SK-N-SH (cell line): ENCODE measurements at regions not wholly inside any gene's neighbourhood (a gene's known extent, or its start where the extent isn't known, plus 50 kb on each side); places are given as distances from the start of the nearest gene placed in this dataset.

ENCODE experiments used
- CTCF ChIA-PET: fragments of 300-600, 350-600 bp; formaldehyde crosslinking; extraction: SDS; loops from one replicate; lab custom pipeline; 2021; lab: Yijun Ruan, JAX
- POLR2A ChIA-PET: fragments of 350-600 bp; sonication (Branson Sonifier 250); formaldehyde crosslinking; extraction: SDS; loops from one replicate; lab custom pipeline; 2020; ENCODE audit warnings: antibody characterized with exemption, inconsistent platforms; lab: Yijun Ruan, JAX
- DNase-seq: peaks from one replicate; pipeline ENCODE4 v3.0.0; 2012
- H2AFZ ChIP-seq: fragments of 200-600 bp; sonication (generic); 2 replicates; pipeline ENCODE4 v1.8.1; 2016; ENCODE audit warnings: antibody characterized with exemption, mild to moderate bottlenecking, low read depth
- H3F3A ChIP-seq: fragments of 200-600 bp; sonication (generic); replicated peaks from 2 replicates; pipeline ENCODE3; 2016; ENCODE audit warnings: antibody characterized with exemption, mild to moderate bottlenecking; ENCODE audit not compliant: insufficient read depth
- H3K27ac ChIP-seq, 2 experiments: fragments of 200-500 bp in 1 of 2; fragments of 200-600 bp in 1 of 2; sonication (Bioruptor generic) in 1 of 2; sonication (generic), shearing (Covaris generic) in 1 of 2; 2 replicates each; pipeline versions ENCODE4 v1.5.1 to v1.6.1; 2014 to 2016; ENCODE audit warnings: low read depth in 2 of 2, inconsistent platforms in 1 of 2, low read length in 1 of 2, mild to moderate bottlenecking in 1 of 2, mixed read lengths in 1 of 2
- H3K27me3 ChIP-seq: fragments of 200-600 bp; sonication (generic), shearing (Covaris generic); 2 replicates; pipeline ENCODE4 v1.6.1; 2016; ENCODE audit warnings: mixed run types; ENCODE audit not compliant: insufficient read depth
- H3K36me3 ChIP-seq, 2 experiments: fragments of 200-500 bp in 1 of 2; fragments of 200-600 bp in 1 of 2; sonication (Bioruptor generic) in 1 of 2; sonication (generic) in 1 of 2; replicated peaks in 1 of 2; 2 replicates each; pipeline versions ENCODE3 to v1.5.1; 2014 to 2016; ENCODE audit warnings: low read length in 1 of 2, mild to moderate bottlenecking in 1 of 2; ENCODE audit not compliant: insufficient read depth in 2 of 2, control insufficient read depth in 1 of 2
- H3K4me1 ChIP-seq, 2 experiments: fragments of 200-500 bp in 1 of 2; fragments of 200-600 bp in 1 of 2; sonication (Bioruptor generic) in 1 of 2; sonication (generic), shearing (Covaris generic) in 1 of 2; 2 replicates each; pipeline versions ENCODE4 v1.5.1 to v1.6.1; 2014 to 2016; ENCODE audit warnings: low read depth in 1 of 2, low read length in 1 of 2, mixed run types in 1 of 2; ENCODE audit not compliant: insufficient read depth in 2 of 2, control insufficient read depth in 1 of 2
- H3K4me2 ChIP-seq: fragments of 200-600 bp; sonication (generic), shearing (Covaris generic); 2 replicates; pipeline ENCODE4 v1.6.1; 2017; ENCODE audit warnings: mixed run types
- H3K4me3 ChIP-seq, 2 experiments: fragments of 200-500 bp in 1 of 2; fragments of 200-600 bp in 1 of 2; sonication (Bioruptor generic) in 1 of 2; sonication (generic), shearing (Covaris generic) in 1 of 2; 2 replicates each; pipeline versions ENCODE4 v1.5.1 to v1.8.1; 2014 to 2016; ENCODE audit warnings: low read depth in 2 of 2, inconsistent platforms in 1 of 2, low read length in 1 of 2, mild to moderate bottlenecking in 1 of 2, mixed read lengths in 1 of 2, moderate library complexity in 1 of 2
- H3K79me2 ChIP-seq: fragments of 200-600 bp; sonication (generic); 2 replicates; pipeline ENCODE4 v1.8.1; 2017; ENCODE audit warnings: mild to moderate bottlenecking; ENCODE audit not compliant: insufficient read depth
- H3K9ac ChIP-seq: fragments of 200-600 bp; sonication (generic); 2 replicates; pipeline ENCODE4 v1.6.1; 2017; ENCODE audit warnings: mixed run types
- H3K9me2 ChIP-seq: fragments of 200-600 bp; sonication (generic); 2 replicates; pipeline ENCODE4 v1.6.1; 2017; ENCODE audit warnings: mixed run types
- H3K9me3 ChIP-seq: fragments of 200-600 bp; sonication (generic); 2 replicates; pipeline ENCODE4 v1.6.1; 2017; ENCODE audit warnings: mixed run types, mild to moderate bottlenecking, moderate library complexity
- H4K20me1 ChIP-seq: fragments of 200-600 bp; sonication (generic); 2 replicates; pipeline ENCODE4 v1.6.1; 2017; ENCODE audit warnings: mild to moderate bottlenecking, mixed run types; ENCODE audit not compliant: insufficient read depth
- CHD2 ChIP-seq: fragments of 150-350 bp; IDR thresholded peaks from 2 replicates; pipeline ENCODE4 v1.6.1; 2018; ENCODE audit warnings: low read length; ENCODE audit not compliant: partially characterized antibody
- ELF1 ChIP-seq: IDR thresholded peaks from 2 replicates; pipeline ENCODE4 v1.4.0; 2012
- EZH2phosphoT487 ChIP-seq: fragments of 200-600 bp; sonication (generic); IDR thresholded peaks from 2 replicates; pipeline ENCODE4 v1.6.1; 2017; ENCODE audit warnings: low read depth, mixed run types, mild to moderate bottlenecking, antibody characterized with exemption, moderate library complexity, borderline replicate concordance
- FOSL2 ChIP-seq: IDR thresholded peaks from 2 replicates; pipeline ENCODE4 v1.4.0; 2012; ENCODE audit warnings: low read depth, mild to moderate bottlenecking, moderate library complexity, borderline replicate concordance
- FOXJ3 ChIP-seq: sonication (generic); formaldehyde crosslinking; IDR thresholded peaks from 2 replicates; pipeline ENCODE4 v1.5.1; 2020; ENCODE audit warnings: mild to moderate bottlenecking, missing genetic modification reagents
- FOXM1 ChIP-seq: IDR thresholded peaks from 2 replicates; pipeline ENCODE4 v1.4.0; 2012; ENCODE audit warnings: low read depth, mild to moderate bottlenecking
- GATA2 ChIP-seq: sonication (generic); formaldehyde crosslinking; IDR thresholded peaks from 2 replicates; pipeline ENCODE4 v1.5.0; 2020; ENCODE audit warnings: mild to moderate bottlenecking, missing genetic modification reagents
- JUND ChIP-seq: IDR thresholded peaks from 2 replicates; pipeline ENCODE4 v1.4.0; 2012
- MAX ChIP-seq: IDR thresholded peaks from 2 replicates; pipeline ENCODE4 v1.4.0; 2012; ENCODE audit warnings: low read depth
- MEF2A ChIP-seq: IDR thresholded peaks from 2 replicates; pipeline ENCODE4 v1.4.0; 2012; ENCODE audit warnings: low read depth, borderline replicate concordance
- PBX3 ChIP-seq: IDR thresholded peaks from 2 replicates; pipeline ENCODE4; 2012
- POLR2AphosphoS5 ChIP-seq: IDR thresholded peaks from 2 replicates; pipeline ENCODE4 v1.6.1; 2012; ENCODE audit warnings: low read depth, low read length
- RCOR1 ChIP-seq: fragments of 150-350 bp; IDR thresholded peaks from 2 replicates; pipeline ENCODE4 v1.6.1; 2017; ENCODE audit warnings: antibody characterized with exemption, low read length
- SMC3 ChIP-seq: IDR thresholded peaks from 2 replicates; pipeline ENCODE4 v1.6.1; 2012; ENCODE audit warnings: low read depth, low read length, improper control_type of control experiment
- TCF12 ChIP-seq: IDR thresholded peaks from 2 replicates; pipeline ENCODE4 v1.4.0; 2012
- TEAD4 ChIP-seq: IDR thresholded peaks from 2 replicates; pipeline ENCODE4 v1.4.0; 2012; ENCODE audit warnings: mild to moderate bottlenecking, borderline replicate concordance; ENCODE audit not compliant: insufficient read depth
- USF2 ChIP-seq: fragments of 150-350 bp; IDR thresholded peaks from 2 replicates; pipeline ENCODE4 v1.6.1; 2017; ENCODE audit warnings: antibody characterized with exemption, low read length, low read depth, borderline replicate concordance
- YY1 ChIP-seq: IDR thresholded peaks from 2 replicates; pipeline ENCODE4 v1.4.0; 2012; ENCODE audit warnings: low read depth, mild to moderate bottlenecking
- ZBTB33 ChIP-seq: IDR thresholded peaks from 2 replicates; pipeline ENCODE4 v1.4.0; 2012; ENCODE audit warnings: low read depth, borderline replicate concordance
- WGBS: methylation state at CpG from one replicate; pipeline ENCODE4 v1.1.6; 2017; ENCODE audit warnings: low lambda C conversion rate; 5-methylcytosine and 5-hydroxymethylcytosine counted together

- CTCF ChIA-PET, result interaction anchor here (0.7 to 0.9 kb wide), 2 partner anchors 29 to 365 kb away, joined by 3 read pairs; no protein-coding TSS in a partner anchor
- Histone ChIP-seq H3K9me2 (no peaks in the 10 kb centered on the region), H3K9ac (no peak overlapping the region), H3K27ac (no peak overlapping the region), H2AFZ (no peak overlapping the region), H3K9me3 (no peaks in the 10 kb centered on the region), H3K4me1 (peaks cover 0 to 5% of the 10 kb centered on the region in 2 experiments; a peak in 1 of 4 replicates), H3K27me3 (peaks cover 41% of the 10 kb centered on the region), H3K36me3 (no peaks in the 10 kb centered on the region), H3K79me2 (no peaks in the 10 kb centered on the region), H3K4me3 (no peak overlapping the region), H3K4me2 (no peak overlapping the region), H4K20me1 (no peaks in the 10 kb centered on the region), H3F3A (no peaks in the 10 kb centered on the region)
- DNase-seq, result no peak
- WGBS, result 56% methylated on average over 15 of the region's 15 CpGs
- TF ChIP-seq YY1, result no peak
- no peak for TF ChIP-seq CHD2
- TF ChIP-seq GATA2 (CRISPR knock-in tag), result no peak
- TF ChIP-seq FOXJ3 (CRISPR knock-in tag), result no peak
- TF ChIP-seq JUND, result no peak
- no peak for TF ChIP-seq POLR2AphosphoS5
- TF ChIP-seq MEF2A, result no peak
- TF ChIP-seq PBX3, result no peak
- TF ChIP-seq FOXM1, result no peak
- TF ChIP-seq USF2, result no peak
- no peak for TF ChIP-seq MAX
- TF ChIP-seq ELF1, result no peak
- POLR2A ChIA-PET, result interaction anchor here (1.5 kb wide), 1 partner anchor 386 kb away, joined by 3 read pairs; the partner anchor contains the start of gene TNRC6C
Observed at GRCh38 chr17:77572065-77572601, 386.4 kb upstream of the TNRC6C start.

- Histone ChIP-seq H3K4me1 (peaks cover 0 to 5% of the 10 kb centered on the region in 2 experiments; a peak in 1 of 4 replicates), H3K27ac (no peak overlapping the region), H3K4me3 (no peak overlapping the region), H3K4me2 (no peak overlapping the region), H3K27me3 (peaks cover 39% of the 10 kb centered on the region), H3F3A (no peaks in the 10 kb centered on the region), H4K20me1 (no peaks in the 10 kb centered on the region), H3K36me3 (no peaks in the 10 kb centered on the region), H3K9ac (no peak overlapping the region), H3K9me2 (no peaks in the 10 kb centered on the region), H3K79me2 (no peaks in the 10 kb centered on the region), H2AFZ (no peak overlapping the region), H3K9me3 (no peaks in the 10 kb centered on the region)
- ChIA-PET CTCF (no interaction called here), POLR2A (interaction anchor here (1.5 kb wide), 1 partner anchor 385 kb away, joined by 3 read pairs; the partner anchor contains the start of gene TNRC6C)
- no peak for TF ChIP-seq FOSL2
- no peak for TF ChIP-seq SMC3
- no peak for TF ChIP-seq PBX3
- TF ChIP-seq RCOR1, result no peak
- no peak for TF ChIP-seq EZH2phosphoT487
- no peak for TF ChIP-seq ZBTB33
- no peak for TF ChIP-seq TCF12
- no peak for TF ChIP-seq TEAD4
- TF ChIP-seq USF2, result no peak
- no peak for TF ChIP-seq MAX
- no peak for TF ChIP-seq POLR2AphosphoS5
- TF ChIP-seq GATA2 (CRISPR knock-in tag), result no peak
- no peak for DNase-seq
- 74% methylated on average over 5 of the region's 5 CpGs for WGBS
Observed at GRCh38 chr17:77572851-77573250, 385.7 kb upstream of the TNRC6C start.
